H4 (cell line): ENCODE measurements at regions not wholly inside any gene's neighbourhood (a gene's known extent, or its start where the extent isn't known, plus 50 kb on each side); places are given as distances from the start of the nearest gene placed in this dataset.

Experiments
- DNase-seq: peaks from one replicate; pipeline ENCODE4 v3.0.0-alpha.2; 2015; ENCODE audit warnings: low spot score

GRCh38 chr6:14187406-14187805 lies 69.8 kb downstream of the CD83 start:
- DNase-seq = no peak

- no peak for DNase-seq
Measured at GRCh38 chr6:14189074-14189473, 71.5 kb downstream of the CD83 start.

- DNase-seq = no peak
Measured at GRCh38 chr6:14190191-14190928, 72.8 kb downstream of the CD83 start.

- DNase-seq = no peak
Measured at GRCh38 chr6:14190929-14191224, 73.3 kb downstream of the CD83 start.

GRCh38 chr6:14191761-14192160 lies 74.2 kb downstream of the CD83 start:
- no peak for DNase-seq

- DNase-seq = no peak
Measured at GRCh38 chr6:14192216-14192788, 74.7 kb downstream of the CD83 start.

GRCh38 chr6:14193524-14193923 lies 76.0 kb downstream of the CD83 start:
- no peak for DNase-seq

- no peak for DNase-seq
Measured at GRCh38 chr6:14194483-14194882, 76.9 kb downstream of the CD83 start.

- no peak for DNase-seq
Measured at GRCh38 chr6:14194976-14195375, 77.4 kb downstream of the CD83 start.

GRCh38 chr6:14196026-14196425 lies 78.5 kb downstream of the CD83 start:
- DNase-seq = no peak

GRCh38 chr6:14197118-14197517 lies 79.5 kb downstream of the CD83 start:
- no peak for DNase-seq

- no peak for DNase-seq
Measured at GRCh38 chr6:14200047-14200446, 82.5 kb downstream of the CD83 start.

- no peak for DNase-seq
Measured at GRCh38 chr6:14202947-14203346, 85.4 kb downstream of the CD83 start.

GRCh38 chr6:14206391-14206790 lies 88.8 kb downstream of the CD83 start:
- DNase-seq = no peak

GRCh38 chr6:14207448-14207847 lies 89.9 kb downstream of the CD83 start:
- DNase-seq = no peak

- DNase-seq = no peak
Measured at GRCh38 chr6:14209000-14209399, 91.4 kb downstream of the CD83 start.

GRCh38 chr6:14210077-14210476 lies 92.5 kb downstream of the CD83 start:
- DNase-seq = no peak

- peak; percentile 78 for DNase-seq
Measured at GRCh38 chr6:14210663-14211561, 93.3 kb downstream of the CD83 start.

- no peak for DNase-seq
Measured at GRCh38 chr6:14211562-14211942, 94.0 kb downstream of the CD83 start.

- DNase-seq = no peak
Measured at GRCh38 chr6:14212020-14212419, 94.4 kb downstream of the CD83 start.

- no peak for DNase-seq
Measured at GRCh38 chr6:14212632-14213031, 95.1 kb downstream of the CD83 start.

- no peak for DNase-seq
Measured at GRCh38 chr6:14216946-14217684, 99.5 kb downstream of the CD83 start.
